ENCODE measurements at regions not wholly inside any gene's neighbourhood (a gene's known extent, or its start where the extent isn't known, plus 50 kb on each side); places are given as distances from the start of the nearest gene placed in this dataset.

GRCh38 chr7:47682874-47683273 is 101.0 kb upstream of the TNS3 start:
- no peak overlapping the region for H3K27ac ChIP-seq
- no peak for TF ChIP-seq ZFX (IDR thresholded peaks at IDR 0.05)
- TF ChIP-seq CTCF (conservative IDR thresholded peaks at IDR 0.05), result no peak

GRCh38 chr7:47681249-47681810 is 99.4 kb upstream of the TNS3 start:
- no peak overlapping the region for H3K27ac ChIP-seq

GRCh38 chr7:47678641-47679380 is 96.9 kb upstream of the TNS3 start:
- TF ChIP-seq ZFX (IDR thresholded peaks at IDR 0.05), result no peak
- TF ChIP-seq CTCF (conservative IDR thresholded peaks at IDR 0.05), result no peak
- H3K27ac ChIP-seq, result no peak overlapping the region

More at GRCh38 chr7:47681249-47681810, 99.4 kb upstream of the TNS3 start:
- TF ChIP-seq CTCF (conservative IDR thresholded peaks at IDR 0.05), result no peak
- no peak for TF ChIP-seq ZFX (IDR thresholded peaks at IDR 0.05)

GRCh38 chr7:47677664-47678063 is 95.8 kb upstream of the TNS3 start:
- no peak overlapping the region for H3K27ac ChIP-seq
- no peak for TF ChIP-seq ZFX (IDR thresholded peaks at IDR 0.05)

GRCh38 chr7:47677093-47677492 is 95.2 kb upstream of the TNS3 start:
- TF ChIP-seq CTCF (conservative IDR thresholded peaks at IDR 0.05), result no peak
- no peak for TF ChIP-seq ZFX (IDR thresholded peaks at IDR 0.05)
- no peak overlapping the region for H3K27ac ChIP-seq

- H3K27ac ChIP-seq, result no peak overlapping the region
- TF ChIP-seq ZFX (IDR thresholded peaks at IDR 0.05), result no peak
- no peak for TF ChIP-seq CTCF (conservative IDR thresholded peaks at IDR 0.05)
Measured at GRCh38 chr7:47672977-47673381, 91.1 kb upstream of the TNS3 start.

GRCh38 chr7:47672271-47672791 is 90.4 kb upstream of the TNS3 start:
- no peak for TF ChIP-seq ZFX (IDR thresholded peaks at IDR 0.05)
- TF ChIP-seq CTCF (conservative IDR thresholded peaks at IDR 0.05), result no peak
- no peak overlapping the region for H3K27ac ChIP-seq

Data from C4-2B (cell line).